GM10847 (cell line): ENCODE measurements at regions not wholly inside any gene's neighbourhood (a gene's known extent, or its start where the extent isn't known, plus 50 kb on each side); places are given as distances from the start of the nearest gene placed in this dataset.

Experiments
- POLR2A ChIP-seq: IDR thresholded peaks from 2 replicates; pipeline ENCODE4 v1.6.1; 2011; ENCODE audit not compliant: insufficient read length; ENCODE audit errors: extremely low read depth

GRCh38 chr5:8585230-8586018 is 716.5 kb downstream of the MTRR start:
- TF ChIP-seq POLR2A, result no peak

GRCh38 chr5:8590959-8591358 is 722.0 kb downstream of the MTRR start:
- TF ChIP-seq POLR2A, result no peak

DNA sequence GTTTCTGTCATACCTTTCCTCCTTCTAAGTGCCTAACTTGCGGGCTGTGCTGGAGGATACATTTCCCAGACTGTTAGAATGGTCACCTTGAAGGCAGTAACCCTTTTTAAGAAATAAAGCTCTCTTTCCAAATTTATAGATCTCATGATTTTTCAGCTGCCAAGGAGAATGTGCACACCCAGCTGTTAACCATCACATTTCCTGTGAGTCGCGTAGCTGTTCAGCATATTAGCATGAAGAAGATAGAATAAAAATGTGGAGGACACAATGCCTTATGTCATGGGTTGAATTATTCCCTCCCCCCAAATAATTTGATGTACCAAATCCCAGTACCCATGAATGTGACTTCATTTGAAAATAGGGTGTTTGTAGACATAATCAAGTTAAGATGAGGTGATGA is 729.4 kb downstream of the MTRR start:
- TF ChIP-seq POLR2A, result no peak

- TF ChIP-seq POLR2A, result no peak
These were observed 730.0 kb downstream of the MTRR start for GRCh38 chr5:8598996-8599395.

DNA sequence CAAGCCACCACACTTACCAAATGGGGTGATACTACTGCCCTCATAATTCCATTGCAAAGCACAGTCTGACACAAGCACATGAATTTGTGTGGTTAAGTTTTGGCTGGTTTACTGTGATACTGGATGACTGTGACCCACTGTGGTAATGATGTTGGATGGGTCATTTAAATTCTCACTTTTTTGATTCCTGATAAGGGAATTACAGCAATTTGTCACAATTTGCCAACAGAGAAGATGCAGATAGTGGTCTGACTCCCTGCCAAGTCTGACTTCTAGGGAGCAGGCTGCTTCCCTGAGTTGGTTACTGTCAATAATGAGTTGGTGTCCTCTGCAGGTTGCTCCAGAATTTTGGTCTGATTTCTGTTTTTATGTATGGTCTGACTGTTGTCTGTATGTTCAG is 731.9 kb downstream of the MTRR start:
- TF ChIP-seq POLR2A, result no peak

GRCh38 chr5:8601831-8602354 is 732.9 kb downstream of the MTRR start:
- TF ChIP-seq POLR2A, result no peak

DNA sequence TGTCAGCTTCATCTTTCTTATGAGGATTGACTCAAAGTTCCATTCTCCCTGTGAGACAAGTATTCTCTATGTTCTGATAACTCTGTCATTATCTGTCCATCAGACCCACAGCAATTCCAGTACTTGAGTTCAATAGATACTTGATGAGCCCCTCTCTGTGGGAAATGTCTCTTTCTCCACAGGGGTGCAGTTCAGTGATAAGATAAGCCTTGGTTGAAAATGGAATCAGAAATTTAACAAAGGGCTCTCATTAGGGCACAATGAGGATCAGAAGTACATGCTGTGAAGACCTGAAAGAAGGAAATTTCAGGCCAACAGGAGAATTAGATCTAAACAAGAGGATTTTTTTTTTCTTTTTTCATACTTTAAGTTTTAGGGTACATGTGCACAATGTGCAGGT is 737.3 kb downstream of the MTRR start:
- TF ChIP-seq POLR2A, result no peak

GRCh38 chr5:8611067-8611466 is 742.1 kb downstream of the MTRR start:
- no peak for TF ChIP-seq POLR2A

GRCh38 chr5:8613078-8613685 is 744.2 kb downstream of the MTRR start:
- TF ChIP-seq POLR2A, result no peak

- no peak for TF ChIP-seq POLR2A
These were observed 746.4 kb downstream of the MTRR start for GRCh38 chr5:8615142-8615858.

GRCh38 chr5:8628521-8628920 is 759.6 kb downstream of the MTRR start:
- TF ChIP-seq POLR2A, result no peak

DNA sequence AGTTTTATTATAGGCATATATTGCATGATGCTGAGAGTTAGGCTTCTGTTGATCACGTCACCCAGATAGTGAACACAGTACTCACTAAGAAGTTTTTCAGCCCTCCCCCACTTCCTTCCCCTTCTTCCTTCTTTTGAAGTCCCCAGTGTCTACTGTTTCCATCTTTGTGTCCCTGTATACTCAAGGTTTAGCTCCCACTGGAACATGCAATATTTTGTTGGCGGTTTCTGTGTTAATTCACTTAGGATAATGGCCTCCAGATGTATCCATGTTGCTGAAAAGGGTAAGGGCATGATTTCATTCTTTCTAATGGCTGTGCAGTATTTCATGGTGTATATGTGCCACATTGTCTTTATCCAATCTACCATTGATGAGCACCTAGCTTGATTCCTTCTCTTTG is 764.3 kb downstream of the MTRR start:
- TF ChIP-seq POLR2A, result no peak

DNA sequence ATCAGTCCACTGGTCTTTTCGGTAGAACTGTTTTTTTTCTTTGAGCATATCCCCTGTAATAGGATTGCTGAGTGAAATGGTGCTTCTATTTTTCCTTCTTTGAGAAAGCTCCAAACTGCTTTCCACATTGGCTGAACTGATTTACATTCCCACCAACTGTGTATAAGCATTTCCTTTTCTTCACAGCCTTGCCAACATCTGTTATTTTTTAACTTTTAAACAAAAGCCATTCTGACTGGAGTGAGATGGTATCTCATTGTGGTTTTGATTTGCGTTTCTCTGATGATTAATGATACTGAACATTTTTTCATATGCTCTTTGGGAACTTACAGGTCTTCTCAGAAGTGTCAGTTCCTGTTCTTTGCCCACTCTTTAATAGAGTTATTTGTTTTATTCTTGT is 764.7 kb downstream of the MTRR start:
- no peak for TF ChIP-seq POLR2A

DNA sequence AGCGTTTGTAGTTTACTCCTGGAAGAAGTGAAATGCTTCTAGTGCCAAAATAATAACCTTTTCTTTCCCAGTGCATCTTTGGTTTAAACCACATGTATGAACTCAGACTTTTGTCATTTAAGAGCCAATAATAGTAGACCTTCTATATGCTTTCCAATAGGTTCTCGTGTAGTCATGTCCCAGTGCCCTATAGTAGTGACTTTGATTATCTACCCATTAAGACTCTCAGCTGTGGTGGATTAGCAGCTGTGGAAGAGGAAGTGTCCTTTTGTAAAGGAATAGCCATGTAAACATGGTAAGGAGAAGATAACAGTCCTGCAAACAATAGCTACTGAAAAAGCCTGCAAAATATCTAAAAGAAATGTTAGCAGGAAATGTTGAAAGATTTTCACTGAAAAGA is 765.3 kb downstream of the MTRR start:
- no peak for TF ChIP-seq POLR2A

DNA sequence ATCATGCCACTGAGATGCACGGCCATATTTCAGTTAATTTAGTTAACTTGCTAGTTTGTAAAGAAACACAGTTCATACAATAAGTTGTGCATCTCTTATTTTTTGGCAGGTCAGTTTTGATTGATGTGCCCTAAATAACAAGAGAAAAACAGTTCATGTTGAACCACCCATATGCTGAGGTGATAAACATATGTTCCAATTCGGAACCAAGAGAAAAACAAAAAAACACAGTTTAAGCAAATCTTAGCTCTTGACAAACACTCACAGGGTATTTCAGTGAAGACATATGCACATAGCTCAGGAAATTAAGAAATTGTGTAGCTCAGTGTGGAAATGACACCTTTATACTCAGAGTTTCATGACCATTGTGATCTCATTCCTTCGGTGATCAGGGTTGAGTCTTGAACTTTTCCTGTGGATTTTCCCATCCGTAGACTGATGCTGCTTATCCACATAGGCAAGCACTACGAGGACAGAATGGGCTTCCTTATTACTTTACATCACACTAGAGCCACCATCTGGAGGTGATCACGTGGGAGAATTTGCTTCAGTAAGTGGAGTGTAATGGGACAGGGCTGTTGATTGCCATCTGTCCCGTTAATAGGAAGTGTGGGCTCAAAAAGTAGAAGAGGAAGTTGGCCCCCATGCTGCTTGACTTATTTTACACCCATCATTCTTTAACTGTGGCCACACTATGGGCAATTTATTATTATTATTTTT is 773.0 kb downstream of the MTRR start:
- no peak for TF ChIP-seq POLR2A
